ENCODE measurements at regions not wholly inside any gene's neighbourhood (a gene's known extent, or its start where the extent isn't known, plus 50 kb on each side); places are given as distances from the start of the nearest gene placed in this dataset.
"Not testable (repeated sequence)": the region's sequence is repeated elsewhere in the genome, so short reads cannot be mapped to it uniquely, and the experiment has no call there.

- no peak for DNase-seq
- intact Hi-C loops (cut with micrococcal nuclease), result no loop called here
Observed at GRCh38 chr13:44748439-44748838, 172.3 kb upstream of the TSC22D1 start.

GRCh38 chr13:44747179-44747578 lies 171.0 kb upstream of the TSC22D1 start:
- ChIA-PET POLR2A (no interaction called here), CTCF (no interaction called here)
- Mint-ChIP-seq H3K4me1 (ENCODE audit: low read depth) (no peaks in the 10 kb centered on the region), H3K27ac (no peak overlapping the region), H3K9me3 (peaks cover 8% of the 10 kb centered on the region), H3K4me3 (no peak overlapping the region), H3K36me3 (no peaks in the 10 kb centered on the region), H3K27me3 (no peaks in the 10 kb centered on the region)
- intact Hi-C loops (cut with micrococcal nuclease), result no loop called here
- no peak for DNase-seq

More at GRCh38 chr13:44748439-44748838, 172.3 kb upstream of the TSC22D1 start:
- Mint-ChIP-seq H3K27me3 (no peaks in the 10 kb centered on the region), H3K36me3 (no peaks in the 10 kb centered on the region), H3K9me3 (peaks cover 6% of the 10 kb centered on the region), H3K4me1 (ENCODE audit: low read depth) (no peaks in the 10 kb centered on the region), H3K27ac (no peak overlapping the region), H3K4me3 (no peak overlapping the region)
- ChIA-PET POLR2A (no interaction called here), CTCF (no interaction called here)

- CTCF ChIA-PET, result no interaction called here
- no peak for DNase-seq
- no peak overlapping the region for H3K4me3 Mint-ChIP-seq
- no peaks in the 10 kb centered on the region for H3K27me3 Mint-ChIP-seq
- intact Hi-C loops (cut with micrococcal nuclease), result no loop called here
- no peaks in the 10 kb centered on the region for H3K4me1 Mint-ChIP-seq (ENCODE audit: low read depth)
- no peaks in the 10 kb centered on the region for H3K36me3 Mint-ChIP-seq
- peaks cover 8% of the 10 kb centered on the region for H3K9me3 Mint-ChIP-seq
- H3K27ac Mint-ChIP-seq, result no peak overlapping the region
- POLR2A ChIA-PET, result no interaction called here
Observed at GRCh38 chr13:44746690-44747089, 170.6 kb upstream of the TSC22D1 start.

- no peak for DNase-seq
- Mint-ChIP-seq H3K9me3 (peaks cover 8% of the 10 kb centered on the region), H3K4me1 (ENCODE audit: low read depth) (no peaks in the 10 kb centered on the region), H3K27ac (no peak overlapping the region), H3K36me3 (no peaks in the 10 kb centered on the region), H3K27me3 (no peaks in the 10 kb centered on the region), H3K4me3 (no peak overlapping the region)
- POLR2A ChIA-PET, result no interaction called here
- CTCF ChIA-PET, result no interaction called here
- intact Hi-C loops (cut with micrococcal nuclease), result no loop called here
Observed at GRCh38 chr13:44744880-44745633, 168.9 kb upstream of the TSC22D1 start.

- H3K4me3 Mint-ChIP-seq, result no peak overlapping the region
- peaks cover 3% of the 10 kb centered on the region for H3K27me3 Mint-ChIP-seq
- POLR2A ChIA-PET, result no interaction called here
- H3K36me3 Mint-ChIP-seq, result no peaks in the 10 kb centered on the region
- no peaks in the 10 kb centered on the region for H3K4me1 Mint-ChIP-seq (ENCODE audit: low read depth)
- peaks cover 8% of the 10 kb centered on the region for H3K9me3 Mint-ChIP-seq
- no peak overlapping the region for H3K27ac Mint-ChIP-seq
- no peak for DNase-seq
- intact Hi-C loops (cut with micrococcal nuclease), result no loop called here
- CTCF ChIA-PET, result no interaction called here
Observed at GRCh38 chr13:44739539-44739938, 163.4 kb upstream of the TSC22D1 start.

GRCh38 chr13:44739120-44739519 lies 163.0 kb upstream of the TSC22D1 start:
- DNase-seq, result no peak
- no peaks in the 10 kb centered on the region for H3K36me3 Mint-ChIP-seq
- peaks cover 3% of the 10 kb centered on the region for H3K27me3 Mint-ChIP-seq
- ChIA-PET POLR2A (no interaction called here), CTCF (interaction anchor here (0.9 kb wide), 1 partner anchor 256 kb away, joined by 3 read pairs; no protein-coding TSS in a partner anchor)
- no peak overlapping the region for H3K4me3 Mint-ChIP-seq
- H3K27ac Mint-ChIP-seq, result no peak overlapping the region
- intact Hi-C loops (cut with micrococcal nuclease), result no loop called here
- H3K4me1 Mint-ChIP-seq (ENCODE audit: low read depth), result no peaks in the 10 kb centered on the region
- H3K9me3 Mint-ChIP-seq, result peaks cover 8% of the 10 kb centered on the region

- Mint-ChIP-seq H3K27me3 (peaks cover 3% of the 10 kb centered on the region), H3K4me3 (no peak overlapping the region), H3K4me1 (ENCODE audit: low read depth) (no peaks in the 10 kb centered on the region), H3K27ac (no peak overlapping the region), H3K36me3 (no peaks in the 10 kb centered on the region), H3K9me3 (peaks cover 2% of the 10 kb centered on the region)
- intact Hi-C loops (cut with micrococcal nuclease), result no loop called here
- no peak for DNase-seq
- ChIA-PET CTCF (interaction anchor here (0.9 kb wide), 1 partner anchor 255 kb away, joined by 3 read pairs; no protein-coding TSS in a partner anchor), POLR2A (no interaction called here)
Observed at GRCh38 chr13:44738463-44738862, 162.3 kb upstream of the TSC22D1 start.

- Mint-ChIP-seq H3K9me3 (no peaks in the 10 kb centered on the region), H3K4me1 (ENCODE audit: low read depth) (no peaks in the 10 kb centered on the region), H3K27me3 (peaks cover 3% of the 10 kb centered on the region), H3K36me3 (no peaks in the 10 kb centered on the region), H3K27ac (no peak overlapping the region), H3K4me3 (no peak overlapping the region)
- intact Hi-C loops (cut with micrococcal nuclease), result no loop called here
- no peak for DNase-seq
- ChIA-PET POLR2A (no interaction called here), CTCF (no interaction called here)
Observed at GRCh38 chr13:44735806-44736205, 159.7 kb upstream of the TSC22D1 start.

- ChIA-PET CTCF (no interaction called here), POLR2A (no interaction called here)
- Mint-ChIP-seq H3K27me3 (peaks cover 2% of the 10 kb centered on the region), H3K4me1 (ENCODE audit: low read depth) (no peaks in the 10 kb centered on the region), H3K9me3 (no peaks in the 10 kb centered on the region), H3K4me3 (no peak overlapping the region), H3K36me3 (no peaks in the 10 kb centered on the region), H3K27ac (no peak overlapping the region)
- DNase-seq, result no peak
- intact Hi-C loops (cut with micrococcal nuclease), result no loop called here
Observed at GRCh38 chr13:44734201-44734707, 158.1 kb upstream of the TSC22D1 start.

GRCh38 chr13:44732503-44733098 lies 156.5 kb upstream of the TSC22D1 start:
- H3K36me3 Mint-ChIP-seq, result no peaks in the 10 kb centered on the region
- intact Hi-C loops (cut with micrococcal nuclease), result no loop called here
- no peaks in the 10 kb centered on the region for H3K9me3 Mint-ChIP-seq
- H3K27me3 Mint-ChIP-seq, result no peaks in the 10 kb centered on the region
- DNase-seq, result no peak
- ChIA-PET POLR2A (no interaction called here), CTCF (no interaction called here)
- no peaks in the 10 kb centered on the region for H3K4me1 Mint-ChIP-seq (ENCODE audit: low read depth)
- no peak overlapping the region for H3K4me3 Mint-ChIP-seq
- H3K27ac Mint-ChIP-seq, result no peak overlapping the region

- POLR2A ChIA-PET, result no interaction called here
- CTCF ChIA-PET, result no interaction called here
Observed at GRCh38 chr13:44730851-44731250, 154.7 kb upstream of the TSC22D1 start.

GRCh38 chr13:44730099-44730498 lies 154.0 kb upstream of the TSC22D1 start:
- no peak for DNase-seq
- ChIA-PET CTCF (no interaction called here), POLR2A (no interaction called here)
- no peaks in the 10 kb centered on the region for H3K9me3 Mint-ChIP-seq
- H3K4me3 Mint-ChIP-seq, result no peak overlapping the region
- no peaks in the 10 kb centered on the region for H3K36me3 Mint-ChIP-seq
- H3K27ac Mint-ChIP-seq, result no peak overlapping the region
- H3K27me3 Mint-ChIP-seq, result peaks cover 1% of the 10 kb centered on the region
- intact Hi-C loops (cut with micrococcal nuclease), result no loop called here
- H3K4me1 Mint-ChIP-seq (ENCODE audit: low read depth), result no peaks in the 10 kb centered on the region

More at GRCh38 chr13:44730851-44731250, 154.7 kb upstream of the TSC22D1 start:
- no peak for DNase-seq
- Mint-ChIP-seq H3K9me3 (no peaks in the 10 kb centered on the region), H3K27me3 (peaks cover 1% of the 10 kb centered on the region), H3K27ac (no peak overlapping the region), H3K36me3 (no peaks in the 10 kb centered on the region), H3K4me3 (no peak overlapping the region), H3K4me1 (ENCODE audit: low read depth) (no peaks in the 10 kb centered on the region)
- intact Hi-C loops (cut with micrococcal nuclease), result no loop called here

- POLR2A ChIA-PET; H3K4me1 Mint-ChIP-seq (ENCODE audit: low read depth); H3K27me3 Mint-ChIP-seq; H3K4me3 Mint-ChIP-seq; intact Hi-C loops (cut with micrococcal nuclease); H3K27ac Mint-ChIP-seq; H3K36me3 Mint-ChIP-seq; DNase-seq; CTCF ChIA-PET; H3K9me3 Mint-ChIP-seq: not testable (repeated sequence)
Observed at GRCh38 chr13:44727591-44727990, 151.5 kb upstream of the TSC22D1 start.

Data from activated CD4-positive, alpha-beta memory T cell treated with anti-CD3 and anti-CD28 coated beads for 36 hours (primary cell).